ENCODE measurements at regions not wholly inside any gene's neighbourhood (a gene's known extent, or its start where the extent isn't known, plus 50 kb on each side); places are given as distances from the start of the nearest gene placed in this dataset.

DNA sequence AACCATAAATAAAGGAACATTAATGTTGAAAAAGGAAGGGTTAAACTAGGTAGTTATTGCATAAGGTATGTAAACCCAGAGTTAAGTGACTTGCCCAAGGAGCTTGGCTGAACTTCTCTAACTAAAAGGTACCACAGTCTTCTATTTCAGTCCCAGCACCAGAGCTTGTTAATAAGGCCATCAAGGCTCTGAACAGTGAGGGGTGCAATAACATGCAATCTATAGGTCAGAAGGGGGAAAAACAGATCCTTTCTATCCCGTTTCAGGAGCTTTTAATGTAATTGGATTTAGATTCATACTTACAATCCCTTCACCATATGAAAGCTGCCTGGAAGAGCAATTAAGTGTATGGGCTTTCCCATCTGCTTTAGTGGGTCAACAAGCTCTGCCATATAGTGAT, 441.5 kb upstream of the SPRY2 start:
- no peak overlapping the region for H3K27ac ChIP-seq (ENCODE audit: low read length)
- no peaks in the 10 kb centered on the region for H3K4me1 ChIP-seq (ENCODE audit: control insufficient read depth, insufficient read depth, low read length)
- no peaks in the 10 kb centered on the region for H3K36me3 ChIP-seq (ENCODE audit: control insufficient read depth, insufficient read depth, low read length)
- H3K27me3 ChIP-seq (ENCODE audit: control insufficient read depth, insufficient read depth, low read length): no peaks in the 10 kb centered on the region
- DNase-seq: no peak
- no peak overlapping the region for H3K4me3 ChIP-seq (ENCODE audit: low read length)
- WGBS (ENCODE audit: insufficient coverage, low lambda C conversion rate): no CpG with 5 or more reads among the region's 1 CpG
- no peaks in the 10 kb centered on the region for H3K9me3 ChIP-seq (ENCODE audit: control insufficient read depth, low read depth, low read length)

DNA sequence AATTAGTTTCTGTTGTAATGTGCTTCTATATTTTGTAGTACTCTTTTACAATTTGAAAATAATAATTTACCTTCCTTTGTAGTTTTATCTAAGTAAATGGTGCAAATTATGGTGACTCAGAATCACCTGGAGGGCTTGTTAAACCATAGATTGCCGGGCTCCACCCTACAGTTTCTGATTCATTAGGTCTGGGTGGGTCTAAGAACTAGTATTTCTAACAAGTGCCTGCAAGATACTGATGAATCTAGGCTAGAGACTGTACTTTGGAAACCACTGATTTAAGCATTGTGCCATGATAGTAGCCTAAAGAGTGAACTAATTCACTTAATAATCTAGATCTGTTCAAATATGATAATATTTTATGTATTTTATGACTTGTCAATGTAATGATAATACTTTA, 437.4 kb upstream of the SPRY2 start:
- no peaks in the 10 kb centered on the region for H3K4me1 ChIP-seq (ENCODE audit: control insufficient read depth, insufficient read depth, low read length)
- 29% methylated on average over 1 of the region's 1 CpG for WGBS (ENCODE audit: insufficient coverage, low lambda C conversion rate)

DNA sequence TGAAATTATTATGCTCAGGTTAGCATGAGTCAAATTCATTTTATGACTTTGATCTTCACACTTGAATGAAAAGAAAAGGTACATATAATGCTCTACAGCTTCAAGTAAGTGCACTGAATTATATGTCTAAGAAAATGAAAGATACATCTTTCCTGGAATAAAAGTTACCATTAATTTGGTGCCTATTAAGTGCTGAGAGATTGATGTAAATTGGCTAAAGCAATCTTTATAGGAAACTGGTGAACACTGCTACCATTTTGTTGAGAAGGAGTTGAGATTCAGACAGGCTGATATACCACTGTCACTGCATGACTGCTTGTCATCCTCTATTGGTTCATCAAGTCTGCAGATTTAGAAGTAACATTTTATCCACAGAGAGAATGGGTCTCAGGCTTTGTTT, 416.8 kb upstream of the SPRY2 start:
- H3K4me3 ChIP-seq (ENCODE audit: low read length): no peak overlapping the region
- no peaks in the 10 kb centered on the region for H3K27me3 ChIP-seq (ENCODE audit: control insufficient read depth, insufficient read depth, low read length)
- H3K27ac ChIP-seq (ENCODE audit: low read length): no peak overlapping the region
- H3K36me3 ChIP-seq (ENCODE audit: control insufficient read depth, insufficient read depth, low read length): no peaks in the 10 kb centered on the region
- DNase-seq: no peak
- no peaks in the 10 kb centered on the region for H3K4me1 ChIP-seq (ENCODE audit: control insufficient read depth, insufficient read depth, low read length)
- no peaks in the 10 kb centered on the region for H3K9me3 ChIP-seq (ENCODE audit: control insufficient read depth, low read depth, low read length)

More for the DNA sequence above, 437.4 kb upstream of the SPRY2 start:
- DNase-seq: peak in 1 of 2 donors; percentile 43
- Histone ChIP-seq H3K4me3 (ENCODE audit: low read length) (no peak overlapping the region), H3K9me3 (ENCODE audit: control insufficient read depth, low read depth, low read length) (no peaks in the 10 kb centered on the region), H3K27ac (ENCODE audit: low read length) (no peak overlapping the region), H3K36me3 (ENCODE audit: control insufficient read depth, insufficient read depth, low read length) (no peaks in the 10 kb centered on the region), H3K27me3 (ENCODE audit: control insufficient read depth, insufficient read depth, low read length) (no peaks in the 10 kb centered on the region)

DNA sequence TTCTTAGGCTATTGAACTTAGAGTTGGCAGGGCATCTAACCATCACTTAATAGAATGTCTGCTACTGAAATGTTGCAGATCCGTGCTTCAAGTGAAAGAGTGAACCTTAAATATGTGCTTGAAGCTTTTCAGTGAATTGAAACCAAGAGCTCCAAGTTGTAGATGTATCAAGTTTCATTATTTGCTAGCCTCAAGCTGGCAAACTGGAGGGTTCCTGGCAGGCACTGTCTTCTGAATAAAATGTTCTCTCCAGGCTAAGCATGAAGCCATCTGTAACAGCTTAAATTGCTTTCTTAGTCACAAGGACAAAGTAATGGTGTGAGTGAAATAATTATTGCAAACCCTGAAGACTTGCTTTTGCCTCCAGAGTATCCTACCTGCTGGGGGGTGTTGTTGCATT, 415.0 kb upstream of the SPRY2 start:
- WGBS (ENCODE audit: insufficient coverage, low lambda C conversion rate): no CpG with 5 or more reads among the region's 1 CpG
- DNase-seq: no peak

DNA sequence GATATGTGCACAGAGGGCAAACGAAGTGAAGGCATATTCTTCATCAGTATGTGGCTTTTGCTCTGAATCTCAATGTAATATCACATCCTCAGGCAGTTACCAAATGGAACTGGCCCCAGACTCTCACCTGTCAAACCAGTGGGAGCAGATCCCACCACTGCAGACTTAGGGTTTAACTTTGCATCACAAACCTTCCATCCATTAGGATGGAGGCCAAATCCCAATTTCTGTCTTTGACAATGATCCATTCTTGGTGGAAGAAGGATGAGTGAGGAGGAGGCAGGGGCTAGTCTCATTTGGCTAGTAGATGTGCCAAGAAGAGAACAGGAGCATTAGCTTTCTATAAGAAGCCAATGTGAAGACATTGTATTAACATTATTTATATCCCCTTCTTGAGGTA, 413.5 kb upstream of the SPRY2 start:
- WGBS (ENCODE audit: insufficient coverage, low lambda C conversion rate): no CpG with 5 or more reads among the region's 1 CpG
- Histone ChIP-seq H3K27ac (ENCODE audit: low read length) (no peak overlapping the region), H3K4me3 (ENCODE audit: low read length) (no peak overlapping the region), H3K9me3 (ENCODE audit: control insufficient read depth, low read depth, low read length) (no peaks in the 10 kb centered on the region), H3K27me3 (ENCODE audit: control insufficient read depth, insufficient read depth, low read length) (no peaks in the 10 kb centered on the region), H3K4me1 (ENCODE audit: control insufficient read depth, insufficient read depth, low read length) (no peaks in the 10 kb centered on the region), H3K36me3 (ENCODE audit: control insufficient read depth, insufficient read depth, low read length) (no peaks in the 10 kb centered on the region)
- DNase-seq: no peak

More for the DNA sequence above, 415.0 kb upstream of the SPRY2 start:
- Histone ChIP-seq H3K36me3 (ENCODE audit: control insufficient read depth, insufficient read depth, low read length) (no peaks in the 10 kb centered on the region), H3K4me3 (ENCODE audit: low read length) (no peak overlapping the region), H3K9me3 (ENCODE audit: control insufficient read depth, low read depth, low read length) (no peaks in the 10 kb centered on the region), H3K27me3 (ENCODE audit: control insufficient read depth, insufficient read depth, low read length) (no peaks in the 10 kb centered on the region), H3K4me1 (ENCODE audit: control insufficient read depth, insufficient read depth, low read length) (no peaks in the 10 kb centered on the region), H3K27ac (ENCODE audit: low read length) (no peak overlapping the region)

DNA sequence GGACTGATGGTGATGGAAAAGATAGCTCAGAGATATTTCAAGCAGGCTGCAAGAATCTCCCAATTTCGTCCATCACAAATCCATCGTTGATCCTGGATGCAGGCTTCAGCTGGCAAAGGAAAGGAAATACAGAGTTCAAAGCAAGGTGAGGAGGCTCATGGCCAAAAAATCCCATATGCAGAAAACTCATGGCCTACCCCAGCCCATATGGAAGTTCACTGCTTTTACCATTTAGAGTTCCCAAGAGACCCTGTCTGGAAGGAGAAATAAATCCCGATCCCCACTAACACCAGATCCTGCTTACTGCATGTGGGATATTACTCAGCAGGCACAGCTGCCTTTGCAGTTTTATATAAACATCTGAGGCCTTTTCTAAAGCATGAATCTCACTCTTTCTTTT, 412.9 kb upstream of the SPRY2 start:
- DNase-seq: no peak
- no peaks in the 10 kb centered on the region for H3K27me3 ChIP-seq (ENCODE audit: control insufficient read depth, insufficient read depth, low read length)
- H3K36me3 ChIP-seq (ENCODE audit: control insufficient read depth, insufficient read depth, low read length): no peaks in the 10 kb centered on the region
- no peaks in the 10 kb centered on the region for H3K4me1 ChIP-seq (ENCODE audit: control insufficient read depth, insufficient read depth, low read length)
- no peaks in the 10 kb centered on the region for H3K9me3 ChIP-seq (ENCODE audit: control insufficient read depth, low read depth, low read length)
- 60% methylated on average over 1 of the region's 3 CpGs for WGBS (ENCODE audit: insufficient coverage, low lambda C conversion rate)
- H3K4me3 ChIP-seq (ENCODE audit: low read length): no peak overlapping the region
- no peak overlapping the region for H3K27ac ChIP-seq (ENCODE audit: low read length)

DNA sequence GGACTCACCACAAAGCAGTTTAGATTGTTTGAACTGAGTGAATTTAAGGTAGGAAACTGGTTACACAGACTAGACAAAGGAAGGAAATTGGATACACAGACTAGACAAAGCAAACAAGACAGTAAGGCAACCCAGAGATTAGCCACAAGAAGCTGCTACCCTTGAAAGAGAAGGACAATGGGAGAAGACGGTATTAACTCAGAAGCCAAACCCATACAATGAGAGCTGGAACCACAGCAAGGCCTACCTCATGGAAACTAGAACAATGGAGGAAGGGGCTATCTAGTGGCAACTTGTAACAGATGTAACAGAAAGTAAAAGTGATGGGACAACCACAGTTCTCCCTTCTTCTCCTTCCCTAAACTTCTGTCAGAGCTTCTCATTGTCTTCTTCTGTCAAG, 410.9 kb upstream of the SPRY2 start:
- no peaks in the 10 kb centered on the region for H3K9me3 ChIP-seq (ENCODE audit: control insufficient read depth, low read depth, low read length)
- DNase-seq: no peak
- WGBS (ENCODE audit: insufficient coverage, low lambda C conversion rate): no CpG with 5 or more reads among the region's 1 CpG

DNA sequence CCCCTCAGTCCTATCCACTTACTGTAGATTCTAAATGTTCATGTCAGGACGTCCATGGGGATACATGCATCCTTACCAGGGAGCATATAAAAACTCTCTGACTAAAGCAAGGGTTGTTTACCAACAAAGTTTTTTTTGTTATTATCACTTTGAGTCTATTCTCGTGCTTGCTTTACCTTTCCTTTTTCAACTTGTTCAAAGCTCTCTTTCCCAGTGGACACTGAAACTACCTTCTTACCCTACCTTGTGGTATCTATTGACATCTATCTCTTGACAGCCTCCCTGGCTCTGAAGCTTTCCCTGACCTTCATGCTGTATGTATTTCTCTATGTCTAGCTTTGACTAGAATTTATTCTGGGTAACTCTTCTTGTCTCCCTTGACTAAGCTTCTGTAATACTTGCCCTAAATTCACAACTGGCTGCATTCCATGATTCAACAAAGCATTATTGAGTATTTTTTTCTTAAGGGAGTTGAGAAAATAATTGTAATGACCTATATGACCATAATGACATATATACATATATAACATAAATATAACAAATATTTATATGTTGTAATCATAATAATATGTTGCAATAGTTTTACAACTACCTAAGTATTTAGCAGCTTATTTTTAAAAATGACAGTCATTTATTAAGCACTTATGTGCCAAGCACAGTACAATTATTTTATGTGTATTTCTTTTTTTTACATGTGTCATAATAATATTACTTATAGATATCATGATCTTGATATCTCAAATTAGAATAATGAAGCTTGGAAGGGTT, 403.4 kb upstream of the SPRY2 start:
- Histone ChIP-seq H3K27ac (ENCODE audit: low read length) (no peak overlapping the region), H3K36me3 (ENCODE audit: control insufficient read depth, insufficient read depth, low read length) (no peaks in the 10 kb centered on the region), H3K9me3 (ENCODE audit: control insufficient read depth, low read depth, low read length) (no peaks in the 10 kb centered on the region), H3K4me3 (ENCODE audit: low read length) (no peak overlapping the region), H3K4me1 (ENCODE audit: control insufficient read depth, insufficient read depth, low read length) (no peaks in the 10 kb centered on the region), H3K27me3 (ENCODE audit: control insufficient read depth, insufficient read depth, low read length) (no peaks in the 10 kb centered on the region)
- WGBS (ENCODE audit: insufficient coverage, low lambda C conversion rate): 90% methylated on average over 2 of the region's 2 CpGs
- DNase-seq: no peak

More for the DNA sequence above, 410.9 kb upstream of the SPRY2 start:
- Histone ChIP-seq H3K27me3 (ENCODE audit: control insufficient read depth, insufficient read depth, low read length) (no peaks in the 10 kb centered on the region), H3K27ac (ENCODE audit: low read length) (no peak overlapping the region), H3K4me3 (ENCODE audit: low read length) (no peak overlapping the region), H3K4me1 (ENCODE audit: control insufficient read depth, insufficient read depth, low read length) (no peaks in the 10 kb centered on the region), H3K36me3 (ENCODE audit: control insufficient read depth, insufficient read depth, low read length) (no peaks in the 10 kb centered on the region)

DNA sequence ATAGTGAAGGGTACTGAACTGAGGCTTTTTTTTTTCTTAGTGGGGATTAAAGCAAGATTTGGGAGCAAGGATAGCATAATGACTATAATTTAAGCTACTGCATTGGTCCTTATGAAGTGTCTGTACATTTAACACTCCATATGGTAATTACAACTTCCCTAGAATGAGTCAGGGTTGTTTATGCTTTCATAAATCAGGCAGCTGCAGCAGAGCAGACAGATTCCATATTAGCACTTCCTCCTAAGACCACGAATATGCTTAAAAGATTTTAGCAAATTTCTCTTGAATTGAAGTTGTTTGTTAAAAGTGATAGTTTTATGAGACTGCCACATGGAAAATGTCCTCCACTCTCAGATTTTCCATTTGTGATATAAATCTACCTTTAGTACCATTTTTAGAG, 401.1 kb upstream of the SPRY2 start:
- Histone ChIP-seq H3K4me1 (ENCODE audit: control insufficient read depth, insufficient read depth, low read length) (no peaks in the 10 kb centered on the region), H3K4me3 (ENCODE audit: low read length) (no peak overlapping the region), H3K27me3 (ENCODE audit: control insufficient read depth, insufficient read depth, low read length) (no peaks in the 10 kb centered on the region), H3K36me3 (ENCODE audit: control insufficient read depth, insufficient read depth, low read length) (no peaks in the 10 kb centered on the region), H3K9me3 (ENCODE audit: control insufficient read depth, low read depth, low read length) (peaks cover 3% of the 10 kb centered on the region), H3K27ac (ENCODE audit: low read length) (no peak overlapping the region)
- no CpG with 5 or more reads among the region's 1 CpG for WGBS (ENCODE audit: insufficient coverage, low lambda C conversion rate)
- no peak for DNase-seq

DNA sequence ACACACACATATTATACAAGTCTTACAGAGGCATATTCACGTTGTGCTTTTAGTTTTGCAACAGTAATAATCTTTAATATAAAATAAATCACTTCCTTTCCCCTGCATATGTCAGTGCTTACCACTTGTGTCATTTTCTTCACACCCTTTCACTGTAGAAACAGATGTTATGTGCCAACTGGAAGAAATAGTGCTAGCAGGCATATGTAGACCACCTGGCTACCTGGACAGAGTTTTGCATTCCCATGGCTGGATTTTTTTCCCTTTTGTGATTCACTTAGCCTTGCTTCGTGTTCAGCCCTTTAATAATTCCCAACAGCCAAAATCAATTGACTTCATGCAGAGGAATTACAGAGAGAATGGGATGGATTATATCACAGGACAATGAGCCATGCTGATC, 399.1 kb upstream of the SPRY2 start:
- WGBS (ENCODE audit: insufficient coverage, low lambda C conversion rate): 100% methylated on average over 1 of the region's 2 CpGs
- Histone ChIP-seq H3K4me3 (ENCODE audit: low read length) (no peak overlapping the region), H3K36me3 (ENCODE audit: control insufficient read depth, insufficient read depth, low read length) (no peaks in the 10 kb centered on the region), H3K27me3 (ENCODE audit: control insufficient read depth, insufficient read depth, low read length) (no peaks in the 10 kb centered on the region), H3K27ac (ENCODE audit: low read length) (no peak overlapping the region), H3K4me1 (ENCODE audit: control insufficient read depth, insufficient read depth, low read length) (no peaks in the 10 kb centered on the region), H3K9me3 (ENCODE audit: control insufficient read depth, low read depth, low read length) (peaks cover 3% of the 10 kb centered on the region)
- no peak for DNase-seq

DNA sequence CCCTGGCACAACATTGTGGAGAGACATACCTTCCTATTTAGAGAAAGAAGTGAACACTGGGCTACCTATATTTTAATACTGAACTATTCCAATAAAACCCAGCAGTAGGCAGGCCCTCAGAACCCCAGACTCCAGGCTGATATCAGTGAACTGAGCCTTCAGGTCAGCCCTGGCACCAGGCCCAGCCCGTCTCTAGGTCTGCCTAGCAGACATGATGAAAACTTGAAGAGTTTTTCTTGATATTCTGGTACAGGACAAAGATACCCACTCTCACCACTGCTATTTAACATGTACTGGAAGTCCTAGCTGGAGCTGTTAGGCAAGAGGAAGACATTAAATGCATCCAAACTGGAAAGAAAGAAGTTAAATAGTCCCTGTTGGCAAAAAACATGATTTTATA, 396.6 kb upstream of the SPRY2 start:
- Histone ChIP-seq H3K27me3 (ENCODE audit: control insufficient read depth, insufficient read depth, low read length) (no peaks in the 10 kb centered on the region), H3K9me3 (ENCODE audit: control insufficient read depth, low read depth, low read length) (peaks cover 3% of the 10 kb centered on the region), H3K4me3 (ENCODE audit: low read length) (no peak overlapping the region), H3K4me1 (ENCODE audit: control insufficient read depth, insufficient read depth, low read length) (no peaks in the 10 kb centered on the region), H3K27ac (ENCODE audit: low read length) (no peak overlapping the region), H3K36me3 (ENCODE audit: control insufficient read depth, insufficient read depth, low read length) (no peaks in the 10 kb centered on the region)
- no CpG with 5 or more reads among the region's 1 CpG for WGBS (ENCODE audit: insufficient coverage, low lambda C conversion rate)
- no peak for DNase-seq
